Muscle layer of colon (tissue), 2 donors: ENCODE measurements at regions not wholly inside any gene's neighbourhood (a gene's known extent, or its start where the extent isn't known, plus 50 kb on each side); places are given as distances from the start of the nearest gene placed in this dataset.
"Not testable (repeated sequence)": the region's sequence is repeated elsewhere in the genome, so short reads cannot be mapped to it uniquely, and the experiment has no call there.

ENCODE experiments used
- H3K27ac ChIP-seq: one replicate; pipeline ENCODE4 v1.7.0; 2013; ENCODE audit warnings: low read depth, mild to moderate bottlenecking, low read length, moderate library complexity
- H3K27me3 ChIP-seq, 2 donors: one replicate each; pipeline ENCODE4 v1.7.0; 2013; ENCODE audit warnings: low read length in 2 of 2, mild to moderate bottlenecking in 2 of 2; ENCODE audit not compliant: insufficient read depth in 2 of 2, control insufficient read depth in 1 of 2
- H3K36me3 ChIP-seq: one replicate; pipeline ENCODE4 v1.7.0; 2013; ENCODE audit warnings: mild to moderate bottlenecking, low read length; ENCODE audit not compliant: insufficient read depth
- H3K4me1 ChIP-seq: one replicate; pipeline ENCODE4 v1.7.0; 2013; ENCODE audit warnings: mild to moderate bottlenecking, low read length; ENCODE audit not compliant: insufficient read depth
- H3K4me3 ChIP-seq, 2 donors: one replicate each; pipeline ENCODE4 v1.7.0; 2013; ENCODE audit warnings: low read length in 2 of 2, low read depth in 1 of 2, mild to moderate bottlenecking in 1 of 2, moderate library complexity in 1 of 2
- H3K9ac ChIP-seq: one replicate; pipeline ENCODE4 v1.7.0; 2013; ENCODE audit warnings: low read length
- H3K9me3 ChIP-seq: one replicate; pipeline ENCODE4 v1.7.0; 2013; ENCODE audit warnings: mild to moderate bottlenecking, low read length
- donor health status: abdominal sarcoma.
- donor health status: Adenocarcinoma of cecum.

DNA sequence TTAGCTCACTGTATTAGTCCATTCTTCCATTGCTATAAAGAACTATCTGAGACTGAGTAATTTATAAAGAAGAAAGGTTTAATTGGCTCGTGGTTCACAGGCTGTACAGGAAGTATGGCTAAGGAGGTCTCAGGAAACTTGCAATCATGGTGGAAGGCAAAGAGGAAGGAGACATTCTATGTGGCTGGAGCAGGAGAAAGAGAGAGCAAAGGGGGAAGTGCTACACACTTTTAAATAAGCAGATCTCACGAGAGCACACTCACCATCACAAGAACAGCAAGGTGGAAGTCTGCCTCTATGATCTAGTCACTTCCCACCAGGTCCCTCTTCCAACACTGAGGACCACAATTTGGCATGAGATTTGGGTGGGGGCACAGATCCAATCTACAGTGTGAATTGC lies 164.5 kb upstream of the VIPR2 start:
- H3K36me3 ChIP-seq, H3K9ac ChIP-seq, H3K9me3 ChIP-seq, H3K4me3 ChIP-seq, H3K27me3 ChIP-seq, H3K27ac ChIP-seq, H3K4me1 ChIP-seq: not testable (repeated sequence)

DNA sequence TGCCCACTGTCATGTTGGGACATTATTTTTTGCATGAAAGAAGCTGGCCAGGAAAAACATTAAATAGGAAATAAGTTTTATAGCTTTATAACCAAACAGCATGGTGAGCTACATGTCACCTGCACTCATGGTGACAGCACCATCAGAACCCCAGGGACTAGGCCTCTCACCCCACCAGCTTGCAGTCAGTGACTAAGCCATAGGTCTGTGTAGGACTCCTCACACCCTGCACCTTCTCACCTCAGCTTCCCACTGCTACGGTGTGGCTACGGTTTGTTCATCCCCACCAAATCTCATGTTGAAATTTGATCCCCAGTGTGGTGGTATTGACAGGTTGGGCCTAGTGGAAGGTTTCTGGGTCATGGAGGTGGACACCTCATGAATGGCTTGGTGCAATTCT lies 161.3 kb upstream of the VIPR2 start:
- H3K4me1 ChIP-seq, result no peaks in the 10 kb centered on the region
- H3K36me3 ChIP-seq, result no peaks in the 10 kb centered on the region
- no peak overlapping the region for H3K27ac ChIP-seq
- no peak overlapping the region for H3K4me3 ChIP-seq
- no peaks in the 10 kb centered on the region for H3K27me3 ChIP-seq
- H3K9me3 ChIP-seq, result no peaks in the 10 kb centered on the region
- H3K9ac ChIP-seq, result no peak overlapping the region

DNA sequence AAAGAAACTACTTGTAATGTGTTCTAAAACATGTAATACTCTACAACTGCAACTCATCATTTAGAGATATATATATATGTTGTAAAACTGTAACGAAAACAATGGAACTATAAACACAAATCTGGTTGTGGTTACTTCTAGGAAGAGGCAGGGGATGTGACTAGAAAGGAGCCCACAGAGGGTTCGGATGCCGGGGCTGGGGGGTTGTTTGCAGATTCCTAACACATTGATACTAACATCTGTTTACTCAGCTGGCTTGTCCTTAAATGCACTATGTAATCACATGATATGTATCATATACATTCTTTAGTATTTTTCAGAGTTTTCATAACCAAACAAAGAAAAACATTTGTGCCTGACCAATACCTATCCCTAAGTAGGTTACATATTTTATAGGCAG lies 160.5 kb upstream of the VIPR2 start:
- not testable (repeated sequence) for H3K4me1 ChIP-seq, H3K9ac ChIP-seq, H3K9me3 ChIP-seq, H3K27me3 ChIP-seq, H3K27ac ChIP-seq, H3K4me3 ChIP-seq, H3K36me3 ChIP-seq

GRCh38 chr7:159303510-159303909 lies 158.8 kb upstream of the VIPR2 start:
- H3K9me3 ChIP-seq, H3K4me3 ChIP-seq, H3K9ac ChIP-seq, H3K4me1 ChIP-seq, H3K27ac ChIP-seq, H3K27me3 ChIP-seq, H3K36me3 ChIP-seq: not testable (repeated sequence)

DNA sequence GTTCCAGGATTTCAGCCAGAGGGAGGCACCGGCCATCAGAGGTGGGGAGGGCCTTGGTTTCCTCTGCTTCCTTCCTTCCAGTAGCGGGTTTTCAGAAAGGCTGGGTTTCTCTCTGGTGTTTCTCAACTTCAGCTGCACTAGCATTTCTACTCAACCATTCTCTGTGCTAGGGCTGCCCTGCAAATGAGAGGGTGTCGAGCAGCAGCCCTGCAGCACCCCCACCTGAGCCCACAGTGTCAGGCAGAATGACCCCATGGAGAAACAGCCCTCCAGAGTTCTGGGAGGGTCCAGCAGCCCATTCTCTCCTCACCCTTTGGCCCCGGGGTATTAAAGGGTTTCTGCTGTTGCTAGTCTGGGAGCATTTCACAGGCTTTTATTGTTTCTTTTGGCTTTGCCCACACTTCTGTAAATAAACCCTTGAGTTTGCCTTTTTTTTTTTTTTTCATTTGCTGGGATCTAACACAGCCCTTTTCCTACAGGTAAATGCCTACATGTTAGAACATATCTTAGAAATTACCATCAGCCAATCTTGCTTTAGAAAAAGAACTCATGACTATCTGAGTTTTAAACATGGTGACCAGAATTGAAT lies 151.5 kb upstream of the VIPR2 start:
- no peak overlapping the region for H3K9ac ChIP-seq
- H3K27ac ChIP-seq, result no peak overlapping the region
- H3K4me1 ChIP-seq, result no peaks in the 10 kb centered on the region
- H3K9me3 ChIP-seq, result no peaks in the 10 kb centered on the region
- H3K4me3 ChIP-seq, result no peak overlapping the region
- H3K36me3 ChIP-seq, result no peaks in the 10 kb centered on the region
- H3K27me3 ChIP-seq, result no peaks in the 10 kb centered on the region

- not testable (repeated sequence) for H3K4me3 ChIP-seq, H3K9me3 ChIP-seq, H3K27me3 ChIP-seq
Observed at GRCh38 chr7:159286487-159286886, 141.8 kb upstream of the VIPR2 start.

DNA sequence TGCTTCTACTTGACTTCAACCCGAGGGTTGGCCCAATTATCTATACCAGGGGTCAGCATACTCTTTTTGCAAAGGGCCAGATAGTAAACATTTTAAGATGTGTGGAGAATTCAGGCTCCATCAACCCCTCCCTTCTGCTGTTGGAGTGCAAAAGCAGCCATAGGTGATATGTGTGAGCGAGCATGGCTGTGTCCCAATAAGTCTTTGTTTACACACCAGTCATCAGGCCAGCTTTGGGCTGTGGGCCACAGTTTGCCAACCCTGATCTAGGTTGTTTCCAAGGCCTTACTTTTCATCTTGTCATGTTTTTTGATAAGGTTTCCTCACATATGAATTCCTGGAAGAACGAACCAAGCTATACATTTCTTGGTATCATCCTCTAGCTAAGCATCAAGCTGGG lies 136.9 kb upstream of the VIPR2 start:
- Histone ChIP-seq H3K9me3 (no peaks in the 10 kb centered on the region), H3K9ac (no peak overlapping the region), H3K4me3 (no peak overlapping the region), H3K4me1 (no peaks in the 10 kb centered on the region), H3K27me3 (no peaks in the 10 kb centered on the region), H3K27ac (no peak overlapping the region), H3K36me3 (no peaks in the 10 kb centered on the region)

More at GRCh38 chr7:159286487-159286886, 141.8 kb upstream of the VIPR2 start:
- H3K27ac ChIP-seq, H3K9ac ChIP-seq, H3K36me3 ChIP-seq, H3K4me1 ChIP-seq: not testable (repeated sequence)

DNA sequence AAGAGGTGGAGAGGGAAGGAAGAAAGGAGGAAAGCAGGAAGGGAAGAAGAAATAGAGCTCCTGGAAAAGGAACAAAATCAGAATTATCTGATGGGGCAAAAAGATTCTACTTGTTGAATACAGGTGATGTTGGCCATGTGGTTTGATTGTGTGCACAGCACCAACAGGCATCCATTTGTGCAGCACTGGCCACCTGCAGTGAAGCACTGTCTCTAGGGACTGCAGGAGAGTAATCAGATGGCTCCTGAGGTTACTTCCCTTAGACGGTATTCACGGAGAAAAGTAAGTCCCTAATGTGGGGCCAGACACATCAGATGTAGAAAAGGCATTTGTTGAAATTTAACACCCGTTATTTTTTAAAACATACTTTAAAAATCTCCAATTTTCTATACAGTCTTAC lies 135.3 kb upstream of the VIPR2 start:
- Histone ChIP-seq H3K4me3 (no peak overlapping the region), H3K4me1 (no peaks in the 10 kb centered on the region), H3K9me3 (no peaks in the 10 kb centered on the region), H3K9ac (no peak overlapping the region), H3K36me3 (no peaks in the 10 kb centered on the region), H3K27me3 (no peaks in the 10 kb centered on the region), H3K27ac (no peak overlapping the region)

- Histone ChIP-seq H3K4me3 (no peak overlapping the region), H3K27ac (no peak overlapping the region), H3K36me3 (no peaks in the 10 kb centered on the region), H3K9ac (no peak overlapping the region), H3K27me3 (no peaks in the 10 kb centered on the region), H3K9me3 (no peaks in the 10 kb centered on the region), H3K4me1 (no peaks in the 10 kb centered on the region)
Observed at GRCh38 chr7:159272739-159273138, 128.1 kb upstream of the VIPR2 start.

GRCh38 chr7:159271781-159272180 lies 127.1 kb upstream of the VIPR2 start:
- Histone ChIP-seq H3K9ac (no peak overlapping the region), H3K9me3 (no peaks in the 10 kb centered on the region), H3K4me3 (no peak overlapping the region), H3K36me3 (no peaks in the 10 kb centered on the region), H3K27ac (no peak overlapping the region), H3K4me1 (no peaks in the 10 kb centered on the region), H3K27me3 (no peaks in the 10 kb centered on the region)

DNA sequence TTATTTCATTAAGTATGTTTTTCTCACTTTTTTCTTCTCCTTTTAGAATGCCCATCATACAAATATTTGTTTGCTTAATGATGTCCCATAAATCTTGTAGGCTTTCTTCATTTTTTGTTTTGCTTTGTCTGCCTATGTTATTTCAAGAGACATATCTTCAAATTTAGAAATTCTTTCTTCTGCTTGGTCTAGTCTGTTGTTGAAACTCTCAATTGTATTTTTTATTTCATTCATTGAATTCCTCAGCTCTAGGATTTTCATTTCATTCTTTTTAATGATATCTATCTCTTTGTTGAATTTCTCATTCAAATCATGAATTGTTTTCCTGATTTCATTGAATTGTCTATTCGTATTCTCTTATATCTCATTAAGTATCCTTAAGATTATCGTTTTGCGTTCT lies 125.1 kb upstream of the VIPR2 start:
- Histone ChIP-seq H3K27ac (no peak overlapping the region), H3K27me3 (no peaks in the 10 kb centered on the region), H3K4me3 (no peak overlapping the region), H3K9me3 (no peaks in the 10 kb centered on the region), H3K36me3 (no peaks in the 10 kb centered on the region), H3K4me1 (no peaks in the 10 kb centered on the region), H3K9ac (no peak overlapping the region)

DNA sequence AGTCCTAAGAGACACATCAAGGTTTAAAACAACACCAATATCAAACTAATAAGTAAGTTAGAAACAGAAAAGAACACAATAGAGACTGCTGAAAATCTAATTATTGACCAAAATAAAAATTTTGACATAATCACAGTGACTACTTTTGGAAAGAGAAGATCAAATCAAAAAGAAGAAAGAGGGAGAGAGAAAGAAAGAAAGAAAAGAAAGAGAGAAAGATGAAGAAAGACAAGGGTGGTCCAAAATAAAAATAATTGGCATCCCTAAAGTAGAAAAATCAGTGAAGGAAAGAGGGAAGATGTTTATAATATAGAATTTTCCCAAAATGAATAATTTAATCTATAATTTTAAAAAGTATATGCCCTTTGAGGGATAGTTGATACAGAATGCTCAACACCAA lies 118.8 kb upstream of the VIPR2 start:
- no peak overlapping the region for H3K27ac ChIP-seq
- no peak overlapping the region for H3K9ac ChIP-seq
- no peaks in the 10 kb centered on the region for H3K9me3 ChIP-seq
- no peaks in the 10 kb centered on the region for H3K36me3 ChIP-seq
- no peak overlapping the region for H3K4me3 ChIP-seq
- H3K27me3 ChIP-seq, result no peaks in the 10 kb centered on the region
- H3K4me1 ChIP-seq, result no peaks in the 10 kb centered on the region
